ENCODE measurements at regions not wholly inside any gene's neighbourhood (a gene's known extent, or its start where the extent isn't known, plus 50 kb on each side); places are given as distances from the start of the nearest gene placed in this dataset.
A peak's percentile ranks its signal among the peaks of the same experiment; 100 is the strongest.
"Not testable (repeated sequence)": the region's sequence is repeated elsewhere in the genome, so short reads cannot be mapped to it uniquely, and the experiment has no call there.

DNA sequence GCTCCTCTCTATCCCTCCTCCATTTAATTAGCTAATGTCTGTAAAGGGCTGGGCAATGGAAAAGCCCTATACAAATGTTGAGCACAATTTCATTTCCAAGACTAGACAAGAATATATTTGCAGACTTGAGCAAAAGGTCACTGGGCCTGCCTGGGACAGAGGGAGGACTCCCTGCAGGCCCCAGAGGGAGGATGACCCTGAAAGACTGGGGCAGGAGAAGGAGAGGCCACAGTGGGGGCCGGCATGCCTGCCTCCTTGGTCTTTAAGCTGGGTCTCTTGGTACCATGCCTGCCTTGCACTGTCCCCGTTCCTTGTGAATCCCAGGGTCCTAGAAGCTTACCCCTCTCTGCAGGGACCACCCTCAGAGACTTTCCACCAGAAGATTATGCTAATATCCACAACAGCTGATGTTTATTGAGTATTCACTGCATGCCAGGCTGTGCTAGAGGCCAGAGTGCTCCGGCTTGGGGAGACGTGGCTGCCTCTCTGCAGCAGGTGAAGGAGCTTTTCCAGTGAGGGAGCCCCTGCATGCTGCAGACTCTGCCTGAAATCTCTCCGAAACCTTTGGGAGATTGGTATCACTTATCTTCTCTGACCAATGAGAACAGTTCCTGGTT, 72.7 kb upstream of the HSPA9 start:
- no peak for DNase-seq (ENCODE audit: low spot score)

- DNase-seq (ENCODE audit: low spot score), result no peak
Measured at GRCh38 chr5:138647261-138647788, 72.1 kb upstream of the HSPA9 start.

DNA sequence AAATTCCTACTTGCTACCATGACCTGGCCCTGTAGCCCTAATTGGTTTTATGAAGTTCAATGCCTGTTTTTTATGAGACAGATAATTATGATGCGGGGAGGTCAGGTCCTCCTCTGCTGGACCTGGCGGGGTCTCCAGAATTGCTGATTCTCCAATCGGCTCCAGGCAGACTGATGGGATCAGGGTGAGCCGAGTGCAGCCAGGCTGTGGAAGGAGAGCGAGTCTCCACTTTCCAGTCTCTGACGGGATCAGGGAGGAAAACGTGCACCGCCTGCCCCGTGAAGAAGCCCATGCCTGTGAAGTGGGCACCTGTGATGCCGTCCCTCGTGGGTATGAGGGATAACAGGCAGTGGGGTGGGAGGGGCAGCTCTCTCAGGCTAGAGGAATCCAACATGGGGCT, 71.5 kb upstream of the HSPA9 start:
- DNase-seq (ENCODE audit: low spot score), result no peak

GRCh38 chr5:138645778-138646575, 70.8 kb upstream of the HSPA9 start:
- DNase-seq (ENCODE audit: low spot score), result no peak

GRCh38 chr5:138643040-138643791, 68.0 kb upstream of the HSPA9 start:
- DNase-seq (ENCODE audit: low spot score), result peak; percentile 24

- DNase-seq (ENCODE audit: low spot score), result peak; percentile 47
Measured at GRCh38 chr5:138641547-138642298, 66.5 kb upstream of the HSPA9 start.

DNA sequence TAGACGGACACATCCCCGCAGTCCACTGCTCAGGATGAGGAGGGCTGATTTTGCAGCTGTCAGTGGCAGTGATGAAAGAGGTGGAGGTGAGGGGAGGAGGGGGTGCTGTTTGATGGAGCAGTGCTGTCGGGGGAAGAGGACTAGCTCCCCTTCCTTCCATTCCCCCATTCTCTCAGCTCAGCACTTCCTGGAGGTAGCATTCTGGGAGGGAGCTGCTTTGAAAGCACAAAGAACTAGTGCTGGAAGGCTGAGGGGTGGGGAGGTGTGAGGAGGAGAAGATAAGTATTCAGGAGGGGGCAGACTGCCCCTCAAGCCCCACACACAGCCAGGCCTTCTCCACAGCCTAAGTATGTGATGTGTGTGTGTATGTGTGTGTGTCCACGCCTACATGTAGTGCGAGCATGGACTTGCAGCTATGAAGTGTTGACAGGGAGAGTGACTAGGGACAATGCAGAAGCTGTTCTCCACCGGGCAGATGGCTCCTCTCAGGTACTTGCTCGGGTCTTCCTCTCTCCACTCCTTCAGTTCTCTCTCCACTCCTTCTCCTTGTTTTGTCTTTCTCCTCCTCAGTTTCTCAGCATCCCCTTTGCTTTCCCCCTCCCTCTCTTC, 65.5 kb upstream of the HSPA9 start:
- no peak for DNase-seq (ENCODE audit: low spot score)

GRCh38 chr5:138640138-138640537, 64.9 kb upstream of the HSPA9 start:
- DNase-seq (ENCODE audit: low spot score), result no peak

DNA sequence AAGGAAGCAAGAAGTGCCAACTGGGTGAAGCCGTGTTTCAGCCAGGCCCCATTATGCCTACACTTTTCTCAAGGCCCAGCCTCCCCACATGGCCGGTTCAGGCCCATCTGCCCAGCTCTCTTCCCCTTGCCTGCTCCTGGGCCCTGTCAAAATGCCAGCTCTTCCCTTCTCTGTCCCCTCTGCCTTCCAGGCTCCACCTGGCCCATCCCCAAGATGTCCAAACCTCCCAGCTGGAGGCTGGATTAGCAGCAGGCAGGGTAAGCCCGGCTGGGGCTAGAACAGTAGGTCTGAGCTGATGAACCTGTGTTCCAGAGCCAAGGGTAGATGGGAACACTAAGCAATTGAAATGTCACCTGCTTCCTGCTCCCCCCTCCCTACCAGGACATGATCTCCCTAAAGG, 64.1 kb upstream of the HSPA9 start:
- peak; percentile 95 for DNase-seq (ENCODE audit: low spot score)

- DNase-seq (ENCODE audit: low spot score), result no peak
Measured at GRCh38 chr5:138637256-138637655, 62.1 kb upstream of the HSPA9 start.

- no peak for DNase-seq (ENCODE audit: low spot score)
Measured at GRCh38 chr5:138636398-138636944, 61.3 kb upstream of the HSPA9 start.

- DNase-seq (ENCODE audit: low spot score), result no peak
Measured at GRCh38 chr5:138635708-138636107, 60.5 kb upstream of the HSPA9 start.

GRCh38 chr5:138635265-138635664, 60.1 kb upstream of the HSPA9 start:
- no peak for DNase-seq (ENCODE audit: low spot score)

GRCh38 chr5:138634804-138635203, 59.6 kb upstream of the HSPA9 start:
- not testable (repeated sequence) for DNase-seq (ENCODE audit: low spot score)

GRCh38 chr5:138632900-138633489, 57.8 kb upstream of the HSPA9 start:
- DNase-seq (ENCODE audit: low spot score), result peak; percentile 89

DNA sequence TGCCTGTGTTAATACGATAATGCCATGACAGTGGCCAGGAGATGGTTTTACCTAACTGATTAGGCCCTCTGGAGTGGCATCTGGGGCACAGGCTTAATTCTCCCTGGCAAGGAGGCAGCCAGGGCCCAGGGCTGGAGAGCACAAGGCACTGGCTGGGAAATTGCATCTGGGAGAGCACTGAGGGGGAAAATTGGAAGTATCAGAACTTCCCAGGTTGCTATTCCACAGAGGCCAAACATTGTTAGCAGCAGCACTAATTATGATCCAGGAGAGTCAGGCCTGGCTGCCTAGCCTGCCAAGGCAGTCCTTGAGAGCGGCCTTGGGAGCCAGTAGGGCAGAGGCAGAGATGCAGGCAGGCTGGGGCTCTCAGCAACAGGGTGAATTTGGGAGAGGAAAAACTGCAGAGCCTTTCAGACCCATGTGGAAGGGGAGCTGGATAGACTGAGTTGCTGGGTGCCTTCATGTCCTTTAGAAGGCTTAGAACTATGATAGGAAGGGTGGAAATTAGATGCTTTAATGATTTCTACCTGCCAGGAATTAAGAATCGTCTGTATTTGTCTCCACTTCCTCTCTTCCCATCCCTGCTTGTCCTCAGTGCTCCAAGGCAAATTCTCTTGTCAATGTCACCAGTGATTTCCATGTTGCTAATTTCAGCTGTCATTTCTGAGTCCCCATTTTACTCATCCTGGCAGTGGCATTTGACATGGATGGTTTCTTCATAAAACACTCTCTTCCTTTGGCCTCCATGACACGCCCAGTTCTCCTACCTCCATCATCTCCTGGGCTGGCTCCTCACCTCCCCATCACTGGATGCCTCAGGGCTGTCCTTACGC, 56.1 kb upstream of the HSPA9 start:
- no peak for DNase-seq (ENCODE audit: low spot score)

GRCh38 chr5:138629392-138629791, 54.2 kb upstream of the HSPA9 start:
- DNase-seq (ENCODE audit: low spot score), result no peak

DNA sequence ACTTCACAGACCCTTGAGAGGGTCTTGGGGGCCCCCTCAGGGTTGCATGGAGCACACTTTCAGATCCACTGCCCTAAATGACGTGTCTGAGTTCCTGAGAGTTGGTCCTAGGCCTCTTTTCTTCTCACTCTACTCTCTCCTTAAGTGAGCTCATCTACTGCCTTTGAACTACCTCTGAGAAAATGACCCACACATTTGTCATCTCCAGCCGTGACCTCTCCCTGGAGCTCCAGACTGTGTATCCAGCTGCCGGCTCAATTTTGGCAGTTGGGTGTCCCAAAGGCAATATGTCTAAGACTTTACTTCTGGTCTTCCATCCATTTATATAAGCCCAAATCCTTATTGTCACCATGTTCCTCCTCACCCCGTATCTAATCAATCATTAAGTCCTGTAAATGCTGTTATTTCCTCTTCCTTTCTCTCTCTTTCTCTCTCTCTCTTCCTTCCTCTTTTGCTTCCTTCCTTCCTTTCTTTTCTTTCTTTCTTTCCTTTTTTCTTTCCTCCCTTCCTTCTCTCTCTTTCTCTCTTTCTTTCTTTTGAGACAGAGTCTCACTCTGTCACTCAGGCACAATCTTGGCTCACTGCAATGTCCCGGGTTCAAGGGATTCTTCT, 51.2 kb upstream of the HSPA9 start:
- DNase-seq (ENCODE audit: low spot score), result no peak

DNA sequence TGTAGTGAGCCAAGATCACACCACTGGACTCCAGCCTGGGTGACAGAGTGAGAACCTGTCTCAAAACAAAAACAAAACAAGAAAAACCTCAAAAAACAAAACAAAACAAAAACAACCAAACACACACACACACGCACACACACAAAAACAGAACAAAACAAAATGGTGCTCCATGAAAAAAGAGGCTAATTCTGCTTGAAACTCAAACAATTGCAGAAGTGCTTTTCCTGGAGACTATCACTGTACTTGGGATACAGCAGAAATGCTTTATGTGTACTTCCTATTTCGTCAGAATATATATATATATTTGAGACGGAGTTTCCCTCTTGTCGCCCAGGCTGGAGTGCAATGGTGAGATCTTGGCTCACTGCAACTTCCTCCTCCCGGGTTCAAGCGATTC, 49.9 kb upstream of the HSPA9 start:
- DNase-seq (ENCODE audit: low spot score), result no peak

Data from cerebellar cortex (tissue), 1 donor.